ENCODE measurements at regions not wholly inside any gene's neighbourhood (a gene's known extent, or its start where the extent isn't known, plus 50 kb on each side); places are given as distances from the start of the nearest gene placed in this dataset.

DNA sequence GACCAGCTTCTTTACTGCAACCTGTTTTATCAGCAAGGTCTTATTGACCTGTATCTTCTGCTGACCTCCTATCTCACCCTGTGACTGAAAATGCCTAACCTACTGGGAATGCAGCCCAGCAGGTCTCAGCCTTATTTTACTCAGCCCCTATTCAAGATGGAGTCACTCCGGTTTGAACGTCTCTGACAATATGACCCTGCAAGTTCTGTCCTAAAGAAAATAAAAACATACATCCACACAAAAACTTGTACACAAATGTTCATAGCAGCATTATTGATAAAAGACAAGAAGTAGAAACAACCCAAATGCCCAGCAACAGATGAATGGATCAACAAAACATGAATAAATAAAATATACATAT, 59.5 kb upstream of the FAM9C start:
- DNase-seq (ENCODE audit: low spot score): no peak

DNA sequence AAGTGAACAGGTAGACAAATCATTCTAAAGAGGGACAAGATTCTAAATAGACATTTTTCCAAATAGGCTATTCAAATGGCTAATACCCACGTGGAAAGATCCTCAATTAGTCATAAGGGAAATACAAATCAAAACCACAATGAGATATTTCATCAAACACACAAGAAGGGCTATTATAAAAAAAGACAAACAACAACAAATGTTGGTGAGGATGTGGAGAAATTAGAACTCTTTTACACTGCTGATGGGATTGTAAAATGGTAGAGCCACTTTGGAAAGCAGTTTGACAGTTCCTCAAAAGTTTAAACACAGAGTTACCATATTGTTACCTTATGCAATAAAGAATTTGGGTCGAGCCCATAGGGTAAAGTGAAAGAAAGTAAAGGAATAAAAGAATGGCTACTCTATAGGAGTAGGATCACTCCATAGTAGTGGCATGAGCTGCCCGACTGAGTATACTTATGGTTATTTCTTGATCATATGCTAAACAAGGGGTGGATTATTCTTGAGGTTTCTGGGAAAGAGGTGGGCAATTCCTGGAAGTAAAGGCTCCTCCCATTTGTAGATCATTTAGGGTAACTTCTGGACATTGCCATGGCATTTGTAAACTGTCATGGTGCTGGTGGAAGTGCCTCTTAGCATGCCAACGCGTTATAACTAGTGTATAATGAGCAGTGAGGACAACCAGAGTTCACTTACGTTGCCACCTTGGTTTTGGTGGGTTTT, 58.9 kb upstream of the FAM9C start:
- no peak for DNase-seq (ENCODE audit: low spot score)

DNA sequence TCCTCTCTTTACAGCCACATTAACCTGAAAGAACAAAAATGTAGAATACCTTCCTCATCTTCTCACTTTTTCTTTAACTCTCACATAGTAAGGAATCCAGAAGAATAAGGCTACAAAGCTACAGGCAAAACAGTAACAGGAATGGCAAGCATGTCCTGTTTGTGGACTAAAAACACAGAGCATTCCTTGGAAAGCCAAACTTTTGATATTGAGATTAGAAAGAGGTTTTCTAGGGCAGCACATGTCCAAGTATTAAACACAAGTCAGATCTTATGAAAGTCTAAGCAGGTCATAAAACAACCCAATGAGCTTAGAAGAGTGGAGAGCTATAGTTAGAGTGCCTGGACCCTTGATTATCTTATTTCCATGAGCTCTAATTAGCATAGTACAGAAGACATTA, 58.2 kb upstream of the FAM9C start:
- no peak for DNase-seq (ENCODE audit: low spot score)

DNA sequence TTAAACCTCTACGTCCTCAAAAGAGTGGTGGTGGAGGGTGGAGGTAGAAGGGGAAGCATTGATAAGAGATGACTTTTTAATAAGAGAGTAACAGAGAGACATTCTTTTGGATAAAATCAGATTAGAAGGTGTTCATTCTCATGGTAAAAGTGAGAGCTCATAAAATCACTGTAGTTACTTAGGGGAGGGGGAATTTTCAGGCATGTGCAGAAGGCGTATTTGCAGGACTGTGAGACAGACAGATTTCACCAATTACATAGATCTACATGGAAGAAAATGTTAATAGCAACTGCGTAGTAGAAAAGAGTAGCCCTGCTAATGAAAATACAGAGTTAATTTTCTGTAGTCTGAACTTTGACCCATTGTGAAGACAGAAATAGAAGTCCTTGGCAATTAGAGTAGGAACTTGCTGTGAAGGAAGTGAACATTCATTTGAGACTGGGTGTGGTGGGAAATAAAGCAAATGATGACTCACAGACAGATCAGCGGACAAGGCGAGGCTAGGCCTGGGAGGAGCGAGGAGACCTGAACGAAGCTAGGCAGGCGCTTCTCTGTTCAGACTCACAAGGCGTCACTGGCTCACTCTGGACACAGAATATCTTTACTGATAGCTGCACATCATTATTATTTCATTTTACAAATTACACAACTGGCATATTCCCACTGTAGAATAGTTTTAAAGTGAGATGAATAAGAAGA, 57.2 kb upstream of the FAM9C start:
- no peak for DNase-seq (ENCODE audit: low spot score)

DNA sequence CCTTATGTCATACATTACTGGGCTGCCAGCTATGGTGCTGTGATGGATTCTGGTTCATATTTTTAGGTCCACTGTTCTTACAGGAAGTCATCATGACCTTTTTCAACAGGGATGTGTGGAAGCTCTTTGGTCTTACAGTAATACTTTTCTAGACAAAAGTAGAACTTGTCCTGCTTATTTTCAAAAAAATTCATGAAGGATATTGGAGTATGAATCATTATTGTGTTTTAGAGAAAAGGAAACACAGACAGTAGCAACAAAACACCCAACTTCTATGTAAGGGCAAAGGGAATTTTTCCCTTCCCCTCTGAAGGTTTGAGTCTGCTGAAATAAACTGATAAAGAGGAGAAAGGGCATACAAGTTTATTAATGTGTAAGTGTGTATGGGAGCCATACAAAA, 54.7 kb upstream of the FAM9C start:
- no peak for DNase-seq (ENCODE audit: low spot score)

DNA sequence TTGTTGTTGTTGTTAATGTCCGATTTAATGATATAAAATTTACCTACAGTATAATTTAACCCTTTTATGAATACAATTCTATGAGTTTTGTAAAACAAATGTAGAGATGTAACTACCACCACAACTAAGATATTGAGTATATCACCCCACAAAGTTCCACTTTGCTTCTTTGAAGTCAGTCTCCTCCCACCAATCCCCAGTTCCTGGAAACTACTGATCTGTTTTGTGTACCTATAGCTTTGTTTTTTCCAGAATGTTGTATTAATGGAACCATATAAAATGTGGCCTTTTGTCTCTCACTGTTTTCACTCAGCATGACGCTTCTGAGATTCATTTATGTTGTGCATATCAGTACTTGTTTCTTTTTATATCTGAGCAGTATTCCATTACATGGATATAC, 52.3 kb upstream of the FAM9C start:
- DNase-seq (ENCODE audit: low spot score): no peak

DNA sequence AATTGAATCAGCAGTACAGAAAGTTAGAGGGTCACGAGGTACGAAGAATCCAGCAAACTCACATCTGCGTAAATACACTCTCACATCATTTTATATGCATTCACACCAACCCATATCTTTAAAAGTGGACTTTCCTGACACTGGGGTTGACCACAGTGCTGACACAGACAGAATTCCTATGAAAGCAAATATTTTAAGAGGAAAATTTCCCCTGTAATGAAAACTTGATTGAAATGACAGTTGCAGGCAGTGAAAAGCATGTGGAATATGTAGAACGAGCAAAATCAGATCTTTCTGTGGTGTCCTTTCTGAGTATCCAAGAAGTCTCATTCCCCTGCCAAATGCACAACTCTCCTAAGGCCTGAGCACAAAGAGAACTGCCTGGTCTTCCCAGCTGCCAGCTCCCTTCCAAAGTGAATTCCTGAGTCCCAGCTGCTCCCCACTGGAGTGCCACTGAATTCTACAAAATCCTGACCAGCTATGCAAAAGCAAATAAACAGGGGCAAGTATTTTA, 50.5 kb upstream of the FAM9C start:
- DNase-seq (ENCODE audit: low spot score): no peak

DNA sequence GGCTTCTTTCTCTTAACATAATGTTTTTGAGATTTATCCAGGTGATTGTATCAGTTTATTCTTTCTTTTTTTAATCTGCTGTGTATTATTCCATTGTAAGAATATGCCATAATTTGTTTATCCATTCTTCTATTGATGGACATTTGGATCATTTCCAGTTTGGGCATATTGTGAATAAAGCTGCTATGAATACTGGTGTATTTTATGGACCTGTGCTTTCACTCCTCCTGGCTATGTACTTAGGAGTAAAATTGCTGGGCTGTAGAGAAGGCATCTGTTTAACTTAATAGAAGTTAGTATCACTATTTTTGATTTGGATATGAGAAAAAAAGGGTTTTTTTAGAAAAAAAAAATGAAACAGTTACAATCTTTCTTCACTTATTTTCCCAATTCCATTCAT, 50.0 kb upstream of the FAM9C start:
- DNase-seq (ENCODE audit: low spot score): no peak

Data from SK-N-DZ (cell line).